HCT116 (cell line): ENCODE measurements at regions not wholly inside any gene's neighbourhood (a gene's known extent, or its start where the extent isn't known, plus 50 kb on each side); places are given as distances from the start of the nearest gene placed in this dataset.

ENCODE experiments used
- POLR2A ChIP-seq: IDR thresholded peaks from 2 replicates; pipeline ENCODE4 v1.7.0; 2011; ENCODE audit warnings: borderline replicate concordance; ENCODE audit not compliant: insufficient read depth, insufficient read length; ENCODE audit errors: extremely low read depth
- TF ChIP-seq, protein P1 (sequence below), 3 experiments: fragments of 200-600 bp in 1 of 3; sonication (generic) in 1 of 3; IDR thresholded peaks in 2 of 3; conservative IDR thresholded peaks in 1 of 3; 2 replicates each; pipeline ENCODE4 v1.5.1; 2012 to 2017; ENCODE audit warnings: low read depth in 2 of 3, low read length in 2 of 3, antibody characterized with exemption in 1 of 3, borderline replicate concordance in 1 of 3, control low read depth in 1 of 3, mild to moderate bottlenecking in 1 of 3, mixed read lengths in 1 of 3, mixed run types in 1 of 3, moderate library complexity in 1 of 3; ENCODE audit not compliant: insufficient read depth in 1 of 3

GRCh38 chr1:22281521-22282363 is 138.8 kb upstream of the WNT4 start:
- TF ChIP-seq, protein P1, sequence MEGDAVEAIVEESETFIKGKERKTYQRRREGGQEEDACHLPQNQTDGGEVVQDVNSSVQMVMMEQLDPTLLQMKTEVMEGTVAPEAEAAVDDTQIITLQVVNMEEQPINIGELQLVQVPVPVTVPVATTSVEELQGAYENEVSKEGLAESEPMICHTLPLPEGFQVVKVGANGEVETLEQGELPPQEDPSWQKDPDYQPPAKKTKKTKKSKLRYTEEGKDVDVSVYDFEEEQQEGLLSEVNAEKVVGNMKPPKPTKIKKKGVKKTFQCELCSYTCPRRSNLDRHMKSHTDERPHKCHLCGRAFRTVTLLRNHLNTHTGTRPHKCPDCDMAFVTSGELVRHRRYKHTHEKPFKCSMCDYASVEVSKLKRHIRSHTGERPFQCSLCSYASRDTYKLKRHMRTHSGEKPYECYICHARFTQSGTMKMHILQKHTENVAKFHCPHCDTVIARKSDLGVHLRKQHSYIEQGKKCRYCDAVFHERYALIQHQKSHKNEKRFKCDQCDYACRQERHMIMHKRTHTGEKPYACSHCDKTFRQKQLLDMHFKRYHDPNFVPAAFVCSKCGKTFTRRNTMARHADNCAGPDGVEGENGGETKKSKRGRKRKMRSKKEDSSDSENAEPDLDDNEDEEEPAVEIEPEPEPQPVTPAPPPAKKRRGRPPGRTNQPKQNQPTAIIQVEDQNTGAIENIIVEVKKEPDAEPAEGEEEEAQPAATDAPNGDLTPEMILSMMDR (IDR thresholded peaks at IDR 0.05 in 2 of 3, conservative IDR thresholded peaks at IDR 0.05 in 1 of 3; ENCODE audit: borderline replicate concordance in 1 of 3, insufficient read depth in 1 of 3, low read depth in 2 of 3, low read length in 2 of 3): no peak
- no peak for TF ChIP-seq POLR2A
